K562 (cell line): ENCODE measurements at regions not wholly inside any gene's neighbourhood (a gene's known extent, or its start where the extent isn't known, plus 50 kb on each side); places are given as distances from the start of the nearest gene placed in this dataset.

ENCODE experiments used
- ATAC-seq: fragments of 200-7000 bp; cut with Tn5 transposase; 3 replicates; pipeline ENCODE4 v1.9.1; 2020; ENCODE audit warnings: moderate library complexity
- BruUV-seq: library from RNA; stranded (reverse); fragments of 400-500 nt; replicated peaks from 2 replicates; lab custom pipeline; 2021; lab: Mats Ljungman, UMichigan
- CTCF ChIA-PET: fragments of 300-600 bp; formaldehyde crosslinking; extraction: SDS; loops from one replicate; lab custom pipeline; 2021; ENCODE audit warnings: low intra/inter-chr PET ratio; lab: Yijun Ruan, JAX
- POLR2A ChIA-PET: fragments of 300-600, 350-650 bp; sonication (Branson Sonifier 250); formaldehyde crosslinking; extraction: SDS; loops from one replicate; lab custom pipeline; 2021; ENCODE audit warnings: antibody characterized with exemption, inconsistent platforms; lab: Yijun Ruan, JAX
- DNase-seq, 4 experiments: peaks; one replicate each; pipeline versions ENCODE4 v3.0.0 to v3.0.0-alpha.2; 2011 to 2018; ENCODE audit warnings: low spot score in 3 of 4, mixed read lengths in 3 of 4; ENCODE audit errors: extremely low read depth in 1 of 4
- FAIRE-seq: peaks from 2 replicates; lab custom pipeline; 2011; peaks lifted over from hg19 to GRCh38; lab: Jason Lieb, UNC
- H2AFZ ChIP-seq: 2 replicates; pipeline ENCODE4 v1.6.0; 2011; ENCODE audit warnings: low read depth, low read length, control low read depth, inconsistent platforms
- H3K27ac ChIP-seq: fragments of 200-600 bp; 3 replicates; pipeline ENCODE4 v1.8.0; 2011; ENCODE audit warnings: low read depth, mild to moderate bottlenecking, control low read depth, inconsistent platforms, low read length, moderate library complexity, mixed read lengths; ENCODE audit errors: extremely low read depth
- H3K27me3 ChIP-seq, 2 experiments: fragments of 300-600 bp in 1 of 2; 2 replicates in 1 of 2; 3 replicates in 1 of 2; pipeline versions ENCODE4 v1.6.0 to v1.8.0; 2011; ENCODE audit warnings: inconsistent platforms in 2 of 2, low read length in 2 of 2, mild to moderate bottlenecking in 1 of 2, mixed read lengths in 1 of 2, moderate library complexity in 1 of 2; ENCODE audit not compliant: control insufficient read depth in 2 of 2, insufficient read depth in 2 of 2
- H3K36me3 ChIP-seq: fragments of 300-600 bp; 3 replicates; pipeline ENCODE4 v1.8.0; 2011; ENCODE audit warnings: mild to moderate bottlenecking, low read length, inconsistent platforms; ENCODE audit not compliant: control insufficient read depth, insufficient read depth
- H3K4me1 ChIP-seq, 2 experiments: fragments of 200-600 bp in 1 of 2; replicated peaks in 1 of 2; 2 replicates in 1 of 2; 3 replicates in 1 of 2; pipeline versions ENCODE4 v1.5.1 to v1.8.0; 2011; ENCODE audit warnings: inconsistent platforms in 2 of 2, low read length in 2 of 2, mild to moderate bottlenecking in 1 of 2, mixed read lengths in 1 of 2, moderate library complexity in 1 of 2; ENCODE audit not compliant: control insufficient read depth in 2 of 2, insufficient read depth in 2 of 2
- H3K4me2 ChIP-seq: 2 replicates; pipeline ENCODE4 v1.6.1; 2011; ENCODE audit warnings: low read length, control low read depth, inconsistent platforms, mixed read lengths; ENCODE audit not compliant: insufficient read depth
- H3K4me3 ChIP-seq: fragments of 200-600 bp; sonication (generic), shearing (Covaris generic); 2 replicates; pipeline ENCODE4 v1.5.1; 2016; ENCODE audit warnings: control low read depth, inconsistent platforms
- H3K79me2 ChIP-seq: fragments of 200-600 bp; 3 replicates; pipeline ENCODE4 v1.8.0; 2011; ENCODE audit warnings: low read length, inconsistent platforms; ENCODE audit not compliant: control insufficient read depth, insufficient read depth
- H3K9ac ChIP-seq, 2 experiments: 2 replicates each; pipeline versions ENCODE4 v1.6.0 to v1.6.1; 2011; ENCODE audit warnings: low read depth in 2 of 2, low read length in 2 of 2, control low read depth in 1 of 2, inconsistent platforms in 1 of 2, mild to moderate bottlenecking in 1 of 2, mixed read lengths in 1 of 2; ENCODE audit not compliant: insufficient read depth in 1 of 2
- H3K9me1 ChIP-seq: one replicate; pipeline ENCODE4 v1.6.0; 2011; ENCODE audit warnings: inconsistent platforms, mild to moderate bottlenecking, low read length, moderate library complexity; ENCODE audit not compliant: control insufficient read depth, insufficient read depth
- H3K9me3 ChIP-seq: replicated peaks from 2 replicates; pipeline ENCODE4 v1.5.1; 2011; ENCODE audit warnings: low read depth, low read length, inconsistent platforms; ENCODE audit not compliant: control insufficient read depth, insufficient read depth
- H4K20me1 ChIP-seq: replicated peaks from 2 replicates; pipeline ENCODE4 v1.6.1; 2011; ENCODE audit warnings: low read length, inconsistent platforms, mixed read lengths; ENCODE audit not compliant: control insufficient read depth, insufficient read depth
- ATF7 ChIP-seq: fragments of 450-650 bp; IDR thresholded peaks from 2 replicates; pipeline ENCODE4 v1.7.1; 2014; ENCODE audit warnings: mild to moderate bottlenecking, moderate library complexity
- GABPB2 ChIP-seq: fragments of 250-450 bp; sonication (Bioruptor Pico); conservative IDR thresholded peaks from 2 replicates; pipeline ENCODE4 v1.5.1; 2021; ENCODE audit warnings: mild to moderate bottlenecking
- KLF1 ChIP-seq: fragments of 450-650 bp; IDR thresholded peaks from 2 replicates; pipeline ENCODE4 v1.6.1; 2016; ENCODE audit warnings: missing genetic modification characterization, missing compliant biosample characterization
- LARP7 ChIP-seq: fragments of 450-650 bp; IDR thresholded peaks from 2 replicates; pipeline ENCODE4 v1.6.1; 2016
- PHF20 ChIP-seq: fragments of 450-650 bp; IDR thresholded peaks from 2 replicates; pipeline ENCODE4 v1.6.1; 2018; ENCODE audit not compliant: partially characterized antibody
- PML ChIP-seq: IDR thresholded peaks from 2 replicates; pipeline ENCODE4 v1.6.1; 2012; ENCODE audit warnings: low read length, inconsistent platforms
- RNF219 ChIP-seq: fragments of 250-450 bp; sonication (Bioruptor Pico); IDR thresholded peaks from 2 replicates; pipeline ENCODE4 v1.5.0; 2022; ENCODE audit warnings: mild to moderate bottlenecking
- SETDB1 ChIP-seq: IDR thresholded peaks from one replicate; pipeline ENCODE4 v1.6.1; 2012; ENCODE audit warnings: low read length, control low read depth, inconsistent platforms
- ZNF41 ChIP-seq: fragments of 250-450 bp; sonication (Bioruptor Pico); conservative IDR thresholded peaks from 2 replicates; pipeline ENCODE4 v1.4.0; 2020; ENCODE audit warnings: mild to moderate bottlenecking
- ZNF444 ChIP-seq: fragments of 250-450 bp; sonication (Bioruptor Pico); IDR thresholded peaks from 2 replicates; pipeline ENCODE4 v1.4.0; 2020; ENCODE audit warnings: mild to moderate bottlenecking, moderate library complexity
- ZNF79 ChIP-seq: fragments of 250-450 bp; sonication (Bioruptor Pico); IDR thresholded peaks from 2 replicates; pipeline ENCODE4 v1.4.0; 2020; ENCODE audit warnings: low read depth, mild to moderate bottlenecking, moderate library complexity
- WGBS: fragments of 100-300 bp; shearing (Covaris generic); methylation state at CpG from one replicate; pipeline ENCODE4 v1.1.6; 2016; ENCODE audit warnings: low coverage, mixed read lengths; ENCODE audit not compliant: insufficient coverage; ENCODE audit errors: missing lambda C conversion rate; 5-methylcytosine and 5-hydroxymethylcytosine counted together
- in situ Hi-C: fragments of 300-500 bp; cut with MboI; formaldehyde crosslinking; loops from 4 replicates; pipeline ENCODE4 v1.15.0; 2018; ENCODE audit warnings: inconsistent platforms, mixed read lengths
- intact Hi-C: fragments of 100-400 bp; cut with micrococcal nuclease; formaldehyde crosslinking; loops from 2 replicates; pipeline ENCODE4 v1.14.2; 2022
- TF ChIP-seq, protein P1 (sequence below): fragments of 450-650 bp; formaldehyde crosslinking; IDR thresholded peaks from 2 replicates; pipeline ENCODE4 v1.4.0; 2020; ENCODE audit warnings: mild to moderate bottlenecking, mixed read lengths
- TF ChIP-seq, protein P2 (sequence below): conservative IDR thresholded peaks from 2 replicates; pipeline ENCODE4 v1.6.1; 2011; ENCODE audit warnings: low read depth, mild to moderate bottlenecking, low read length; ENCODE audit not compliant: control insufficient read depth

DNA sequence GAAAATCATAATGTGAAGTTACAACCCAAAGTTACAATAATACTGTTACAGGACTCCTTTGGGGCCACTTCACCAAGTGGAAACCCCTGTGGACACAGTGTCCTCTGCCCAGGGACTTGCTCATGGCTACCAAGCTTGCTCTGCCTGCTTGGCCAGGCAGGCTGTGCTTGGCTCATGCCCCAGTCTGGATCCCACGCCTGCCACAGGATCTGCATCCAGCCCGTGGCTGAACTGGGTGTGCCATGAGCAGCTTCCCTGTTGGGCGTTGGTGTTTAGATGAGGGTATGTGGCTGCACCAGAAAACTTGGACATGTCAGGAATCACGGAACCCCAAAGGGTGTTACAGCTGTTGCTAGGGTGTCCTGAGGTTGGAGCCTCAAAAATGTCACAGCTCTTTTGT lies 820.9 kb downstream of the SLC6A15 start:
- Histone ChIP-seq H3K4me3 (no peak overlapping the region), H3K4me2 (no peak overlapping the region), H3K4me1 (no peaks in the 10 kb centered on the region), H4K20me1 (no peaks in the 10 kb centered on the region), H3K27ac (no peak overlapping the region), H3K79me2 (no peaks in the 10 kb centered on the region), H3K9ac (no peak overlapping the region), H3K27me3 (no peaks in the 10 kb centered on the region), H2AFZ (no peak overlapping the region)
- ATAC-seq (no peak), DNase-seq (no peak), FAIRE-seq (no peak)
- CTCF ChIA-PET: no interaction called here
- BruUV-seq: no TSS peak
- TF ChIP-seq ZNF444 (CRISPR knock-in tag) (no peak), LARP7 (no peak)
- TF ChIP-seq, all 486 proteins: peak for 0
- Histone ChIP-seq H3K36me3 (no peaks in the 10 kb centered on the region), H3K9me3 (peaks cover 3% of the 10 kb centered on the region; the same call in 1 of the 2 replicates), H3K9me1 (no peaks in the 10 kb centered on the region)
- POLR2A ChIA-PET: interaction anchor here (0.6 kb wide), 1 partner anchor 486 kb away, joined by 3 read pairs; no protein-coding TSS in a partner anchor
- intact Hi-C loops: no loop called here
- WGBS: 3% methylated on average over 4 of the region's 4 CpGs
- in situ Hi-C loops: no loop called here

DNA sequence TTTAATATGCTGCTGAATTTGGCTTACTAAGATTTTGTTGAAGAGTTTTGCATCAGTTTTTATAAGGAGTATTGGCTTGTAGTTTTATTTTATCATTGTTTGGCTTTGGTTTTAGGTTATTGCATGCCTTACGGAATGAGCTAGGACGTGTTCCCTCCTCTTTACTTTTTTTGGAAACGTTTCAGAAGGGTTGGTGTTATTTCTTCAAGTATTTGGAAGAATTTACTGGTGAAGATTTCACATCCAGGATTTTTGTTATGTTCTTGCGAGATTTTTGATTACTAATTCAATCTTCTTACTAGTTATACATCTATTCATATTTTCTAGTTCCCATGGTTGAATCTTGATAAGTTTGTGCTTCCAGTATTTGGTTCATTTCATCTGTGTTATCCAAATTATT lies 823.2 kb downstream of the SLC6A15 start:
- no peak for FAIRE-seq
- H3K4me1 ChIP-seq: no peaks in the 10 kb centered on the region
- 5% methylated on average over 4 of the region's 4 CpGs for WGBS
- H3K27ac ChIP-seq: no peak overlapping the region
- intact Hi-C loops: no loop called here
- H3K4me2 ChIP-seq: no peak overlapping the region
- H3K36me3 ChIP-seq: no peaks in the 10 kb centered on the region
- BruUV-seq: no TSS peak
- in situ Hi-C loops: no loop called here
- no peak for DNase-seq
- H3K4me3 ChIP-seq: no peak overlapping the region
- H4K20me1 ChIP-seq: no peaks in the 10 kb centered on the region
- CTCF ChIA-PET: no interaction called here
- H3K9ac ChIP-seq: no peak overlapping the region
- no peak for ATAC-seq
- no peaks in the 10 kb centered on the region for H3K9me1 ChIP-seq
- H2AFZ ChIP-seq: no peak overlapping the region
- H3K79me2 ChIP-seq: no peaks in the 10 kb centered on the region
- peaks cover 3% of the 10 kb centered on the region; the same call in 1 of the 2 replicates for H3K9me3 ChIP-seq
- POLR2A ChIA-PET: no interaction called here
- H3K27me3 ChIP-seq: no peaks in the 10 kb centered on the region
- no peak for TF ChIP-seq PML
- TF ChIP-seq ZNF79 (CRISPR knock-in tag): no peak
- no peak for TF ChIP-seq KLF1 (tag)
- no peak for TF ChIP-seq GABPB2 (CRISPR knock-in tag)
- TF ChIP-seq ZNF41 (CRISPR knock-in tag): no peak
- TF ChIP-seq, protein P1, sequence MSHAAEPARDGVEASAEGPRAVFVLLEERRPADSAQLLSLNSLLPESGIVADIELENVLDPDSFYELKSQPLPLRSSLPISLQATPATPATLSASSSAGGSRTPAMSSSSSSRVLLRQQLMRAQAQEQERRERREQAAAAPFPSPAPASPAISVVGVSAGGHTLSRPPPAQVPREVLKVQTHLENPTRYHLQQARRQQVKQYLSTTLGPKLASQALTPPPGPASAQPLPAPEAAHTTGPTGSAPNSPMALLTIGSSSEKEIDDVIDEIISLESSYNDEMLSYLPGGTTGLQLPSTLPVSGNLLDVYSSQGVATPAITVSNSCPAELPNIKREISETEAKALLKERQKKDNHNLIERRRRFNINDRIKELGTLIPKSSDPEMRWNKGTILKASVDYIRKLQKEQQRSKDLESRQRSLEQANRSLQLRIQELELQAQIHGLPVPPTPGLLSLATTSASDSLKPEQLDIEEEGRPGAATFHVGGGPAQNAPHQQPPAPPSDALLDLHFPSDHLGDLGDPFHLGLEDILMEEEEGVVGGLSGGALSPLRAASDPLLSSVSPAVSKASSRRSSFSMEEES (CRISPR knock-in tag): no peak
- no peak for TF ChIP-seq RNF219 (CRISPR knock-in tag)
- no peak for TF ChIP-seq ATF7
- TF ChIP-seq, protein P2, sequence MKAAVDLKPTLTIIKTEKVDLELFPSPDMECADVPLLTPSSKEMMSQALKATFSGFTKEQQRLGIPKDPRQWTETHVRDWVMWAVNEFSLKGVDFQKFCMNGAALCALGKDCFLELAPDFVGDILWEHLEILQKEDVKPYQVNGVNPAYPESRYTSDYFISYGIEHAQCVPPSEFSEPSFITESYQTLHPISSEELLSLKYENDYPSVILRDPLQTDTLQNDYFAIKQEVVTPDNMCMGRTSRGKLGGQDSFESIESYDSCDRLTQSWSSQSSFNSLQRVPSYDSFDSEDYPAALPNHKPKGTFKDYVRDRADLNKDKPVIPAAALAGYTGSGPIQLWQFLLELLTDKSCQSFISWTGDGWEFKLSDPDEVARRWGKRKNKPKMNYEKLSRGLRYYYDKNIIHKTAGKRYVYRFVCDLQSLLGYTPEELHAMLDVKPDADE: no peak
- no peak for TF ChIP-seq PHF20
- no peak for TF ChIP-seq SETDB1
